Activated naive CD4-positive, alpha-beta T cell treated with anti-CD3 and anti-CD28 coated beads for 36 hours (primary cell): ENCODE measurements at regions not wholly inside any gene's neighbourhood (a gene's known extent, or its start where the extent isn't known, plus 50 kb on each side); places are given as distances from the start of the nearest gene placed in this dataset.
"Not testable (repeated sequence)": the region's sequence is repeated elsewhere in the genome, so short reads cannot be mapped to it uniquely, and the experiment has no call there.

Experiments used
- CTCF ChIA-PET: fragments of 350-600 bp; sonication (Branson Sonifier 250); formaldehyde crosslinking; loops from one replicate; lab custom pipeline; 2021; ENCODE audit warnings: antibody characterized with exemption; lab: Charles Lee
- DNase-seq: peaks from one replicate; pipeline ENCODE4 v3.0.0-alpha.2; 2020
- H3K27ac Mint-ChIP-seq: one replicate; pipeline ENCODE4 v1.8.0; 2021; ENCODE audit warnings: mild to moderate bottlenecking, mixed read lengths
- H3K27me3 Mint-ChIP-seq: one replicate; pipeline ENCODE4 v1.8.0; 2021; ENCODE audit warnings: low read depth, mixed read lengths
- H3K36me3 Mint-ChIP-seq: one replicate; pipeline ENCODE4 v1.8.0; 2021; ENCODE audit warnings: low read depth, mixed read lengths
- H3K4me1 Mint-ChIP-seq: one replicate; pipeline ENCODE4 v1.8.0; 2021; ENCODE audit warnings: low read depth, mixed read lengths
- H3K4me3 Mint-ChIP-seq: one replicate; pipeline ENCODE4 v1.8.0; 2021; ENCODE audit warnings: mild to moderate bottlenecking, moderate library complexity, mixed read lengths
- H3K9me3 Mint-ChIP-seq: one replicate; pipeline ENCODE4 v1.8.0; 2021; ENCODE audit warnings: mixed read lengths
- intact Hi-C: fragments of 100-400 bp; cut with micrococcal nuclease; formaldehyde crosslinking; loops from one replicate; pipeline ENCODE4 v1.15.1; 2023

- Mint-ChIP-seq H3K4me1 (peaks cover 11% of the 10 kb centered on the region), H3K27me3 (peaks cover 23% of the 10 kb centered on the region)
- H3K36me3 Mint-ChIP-seq, H3K27ac Mint-ChIP-seq, DNase-seq, H3K9me3 Mint-ChIP-seq, intact Hi-C loops, H3K4me3 Mint-ChIP-seq: not testable (repeated sequence)
- CTCF ChIA-PET = interaction anchor here (1.4 kb wide), 1 partner anchor 11 kb away, joined by 4 read pairs; no protein-coding TSS in a partner anchor
These were observed 84.3 kb downstream of the IRS2 start for GRCh38 chr13:109702030-109702597.

GRCh38 chr13:109700176-109700575 is 86.2 kb downstream of the IRS2 start:
- no peak overlapping the region for H3K4me3 Mint-ChIP-seq
- H3K9me3 Mint-ChIP-seq = no peaks in the 10 kb centered on the region
- intact Hi-C loops = no loop called here
- CTCF ChIA-PET = interaction anchor here (0.6 kb wide), 1 partner anchor 384 kb away, joined by 3 read pairs; no protein-coding TSS in a partner anchor
- H3K36me3 Mint-ChIP-seq = no peaks in the 10 kb centered on the region
- no peak overlapping the region for H3K27ac Mint-ChIP-seq
- H3K27me3 Mint-ChIP-seq = peaks cover 15% of the 10 kb centered on the region
- DNase-seq = no peak
- peaks cover 11% of the 10 kb centered on the region for H3K4me1 Mint-ChIP-seq

GRCh38 chr13:109699628-109700071 is 86.7 kb downstream of the IRS2 start:
- Mint-ChIP-seq H3K36me3 (no peaks in the 10 kb centered on the region), H3K4me1 (peaks cover 6% of the 10 kb centered on the region), H3K27me3 (peaks cover 9% of the 10 kb centered on the region), H3K9me3 (no peaks in the 10 kb centered on the region), H3K4me3 (no peak overlapping the region), H3K27ac (no peak overlapping the region)
- CTCF ChIA-PET = interaction anchor here (0.6 kb wide), 1 partner anchor 384 kb away, joined by 3 read pairs; no protein-coding TSS in a partner anchor
- intact Hi-C loops = no loop called here
- no peak for DNase-seq

GRCh38 chr13:109698779-109699178 is 87.6 kb downstream of the IRS2 start:
- Mint-ChIP-seq H3K4me3 (no peak overlapping the region), H3K9me3 (no peaks in the 10 kb centered on the region), H3K27me3 (peaks cover under 1% of the 10 kb centered on the region), H3K4me1 (peaks cover 5% of the 10 kb centered on the region), H3K36me3 (no peaks in the 10 kb centered on the region), H3K27ac (no peak overlapping the region)
- DNase-seq = no peak
- intact Hi-C loops = no loop called here
- CTCF ChIA-PET = no interaction called here

- no peak for DNase-seq
- Mint-ChIP-seq H3K9me3 (no peaks in the 10 kb centered on the region), H3K4me3 (no peak overlapping the region), H3K27me3 (no peaks in the 10 kb centered on the region), H3K27ac (no peak overlapping the region), H3K4me1 (peaks cover 5% of the 10 kb centered on the region), H3K36me3 (no peaks in the 10 kb centered on the region)
- intact Hi-C loops = no loop called here
- CTCF ChIA-PET = no interaction called here
These were observed 88.4 kb downstream of the IRS2 start for GRCh38 chr13:109697936-109698335.

GRCh38 chr13:109695402-109696190 is 90.8 kb downstream of the IRS2 start:
- peaks cover 5% of the 10 kb centered on the region for H3K4me1 Mint-ChIP-seq
- no peak overlapping the region for H3K27ac Mint-ChIP-seq
- no peak for DNase-seq
- intact Hi-C loops = no loop called here
- CTCF ChIA-PET = no interaction called here
- H3K9me3 Mint-ChIP-seq = no peaks in the 10 kb centered on the region
- no peaks in the 10 kb centered on the region for H3K36me3 Mint-ChIP-seq
- no peak overlapping the region for H3K4me3 Mint-ChIP-seq
- H3K27me3 Mint-ChIP-seq = no peaks in the 10 kb centered on the region

- Mint-ChIP-seq H3K4me3 (no peak overlapping the region), H3K9me3 (no peaks in the 10 kb centered on the region), H3K27me3 (no peaks in the 10 kb centered on the region), H3K4me1 (peaks cover under 1% of the 10 kb centered on the region), H3K36me3 (no peaks in the 10 kb centered on the region), H3K27ac (no peak overlapping the region)
- intact Hi-C loops = no loop called here
- CTCF ChIA-PET = no interaction called here
- DNase-seq = no peak
These were observed 91.4 kb downstream of the IRS2 start for GRCh38 chr13:109694972-109695371.

GRCh38 chr13:109693213-109693612 is 93.2 kb downstream of the IRS2 start:
- H3K9me3 Mint-ChIP-seq = no peaks in the 10 kb centered on the region
- H3K27me3 Mint-ChIP-seq = no peaks in the 10 kb centered on the region
- no peaks in the 10 kb centered on the region for H3K4me1 Mint-ChIP-seq
- H3K4me3 Mint-ChIP-seq = no peak overlapping the region
- CTCF ChIA-PET = no interaction called here
- intact Hi-C loops = no loop called here
- no peaks in the 10 kb centered on the region for H3K36me3 Mint-ChIP-seq
- DNase-seq = no peak
- no peak overlapping the region for H3K27ac Mint-ChIP-seq

- Mint-ChIP-seq H3K4me1 (no peaks in the 10 kb centered on the region), H3K36me3 (no peaks in the 10 kb centered on the region), H3K27ac (no peak overlapping the region), H3K4me3 (no peak overlapping the region), H3K27me3 (no peaks in the 10 kb centered on the region), H3K9me3 (no peaks in the 10 kb centered on the region)
- CTCF ChIA-PET = interaction anchor here (0.7 kb wide), 1 partner anchor 10 kb away, joined by 4 read pairs; no protein-coding TSS in a partner anchor
- DNase-seq = no peak
- intact Hi-C loops = no loop called here
These were observed 94.7 kb downstream of the IRS2 start for GRCh38 chr13:109691689-109692088.

GRCh38 chr13:109687559-109688448 is 98.6 kb downstream of the IRS2 start:
- Mint-ChIP-seq H3K4me1 (no peaks in the 10 kb centered on the region), H3K36me3 (no peaks in the 10 kb centered on the region), H3K9me3 (no peaks in the 10 kb centered on the region), H3K4me3 (no peak overlapping the region), H3K27ac (no peak overlapping the region), H3K27me3 (peaks cover 3% of the 10 kb centered on the region)
- CTCF ChIA-PET = no interaction called here
- intact Hi-C loops = no loop called here
- DNase-seq = no peak

GRCh38 chr13:109685203-109685602 is 101.2 kb downstream of the IRS2 start:
- Mint-ChIP-seq H3K27me3 (peaks cover 6% of the 10 kb centered on the region), H3K4me1 (no peaks in the 10 kb centered on the region), H3K4me3 (no peak overlapping the region), H3K9me3 (no peaks in the 10 kb centered on the region), H3K27ac (no peak overlapping the region), H3K36me3 (no peaks in the 10 kb centered on the region)
- DNase-seq = no peak
- CTCF ChIA-PET = no interaction called here
- intact Hi-C loops = no loop called here

- H3K4me1 Mint-ChIP-seq = no peaks in the 10 kb centered on the region
- no peaks in the 10 kb centered on the region for H3K36me3 Mint-ChIP-seq
These were observed 101.6 kb downstream of the IRS2 start for GRCh38 chr13:109684824-109685202.

More at GRCh38 chr13:109684824-109685202, 101.6 kb downstream of the IRS2 start:
- intact Hi-C loops = no loop called here
- Mint-ChIP-seq H3K9me3 (no peaks in the 10 kb centered on the region), H3K4me3 (no peak overlapping the region), H3K27ac (no peak overlapping the region), H3K27me3 (peaks cover 6% of the 10 kb centered on the region)
- DNase-seq = no peak
- CTCF ChIA-PET = no interaction called here
